GM23338 (cell line): ENCODE measurements at regions not wholly inside any gene's neighbourhood (a gene's known extent, or its start where the extent isn't known, plus 50 kb on each side); places are given as distances from the start of the nearest gene placed in this dataset.
A peak's percentile ranks its signal among the peaks of the same experiment; 100 is the strongest.

Experiments used
- ATAC-seq: fragments of 200-7000 bp; cut with Tn5 transposase; 3 replicates; pipeline ENCODE4 v1.9.1; 2020
- DNase-seq: peaks from one replicate; pipeline ENCODE4 v3.0.0-alpha.2; 2015; ENCODE audit warnings: low spot score
- H2AFZ ChIP-seq: fragments of 200-600 bp; sonication (generic); 2 replicates; pipeline ENCODE4 v1.8.0; 2016; ENCODE audit warnings: antibody characterized with exemption, mild to moderate bottlenecking, moderate library complexity
- H3F3A ChIP-seq: fragments of 200-600 bp; sonication (generic); replicated peaks from 2 replicates; pipeline ENCODE4 v1.8.0; 2017; ENCODE audit warnings: antibody characterized with exemption, mixed run types, low read depth
- H3K27ac ChIP-seq: fragments of 200-600 bp; sonication (generic); 2 replicates; pipeline ENCODE4 v1.6.1; 2016; ENCODE audit warnings: low read depth
- H3K27me3 ChIP-seq: fragments of 200-600 bp; sonication (generic); 2 replicates; pipeline ENCODE4 v1.8.0; 2016; ENCODE audit warnings: mild to moderate bottlenecking, mixed run types, moderate library complexity; ENCODE audit not compliant: insufficient read depth
- H3K36me3 ChIP-seq: fragments of 200-600 bp; sonication (generic); 2 replicates; pipeline ENCODE4 v1.8.0; 2016; ENCODE audit warnings: mild to moderate bottlenecking; ENCODE audit not compliant: insufficient read depth
- H3K4me1 ChIP-seq: fragments of 200-600 bp; sonication (generic); 2 replicates; pipeline ENCODE4 v1.8.0; 2016; ENCODE audit warnings: mild to moderate bottlenecking, moderate library complexity; ENCODE audit not compliant: insufficient read depth
- H3K4me2 ChIP-seq: fragments of 200-600 bp; sonication (generic); 2 replicates; pipeline ENCODE4 v1.7.1; 2017; ENCODE audit warnings: mixed run types
- H3K4me3 ChIP-seq: fragments of 200-600 bp; sonication (generic); 2 replicates; pipeline ENCODE4 v1.6.1; 2016; ENCODE audit warnings: mixed run types
- H3K79me2 ChIP-seq: fragments of 200-600 bp; sonication (generic); replicated peaks from 2 replicates; pipeline ENCODE4 v1.8.0; 2017; ENCODE audit warnings: mild to moderate bottlenecking; ENCODE audit not compliant: insufficient read depth
- H3K9me2 ChIP-seq: fragments of 200-600 bp; sonication (generic); 2 replicates; pipeline ENCODE4 v1.8.0; 2017; ENCODE audit not compliant: insufficient read depth
- H4K20me1 ChIP-seq: fragments of 200-600 bp; sonication (generic); replicated peaks from 2 replicates; pipeline ENCODE4 v1.8.0; 2017; ENCODE audit warnings: mild to moderate bottlenecking; ENCODE audit not compliant: insufficient read depth
- H3K27ac Mint-ChIP-seq: 2 replicates; pipeline ENCODE4 v1.8.0; 2020; ENCODE audit warnings: inconsistent platforms, mild to moderate bottlenecking, moderate library complexity, mixed read lengths
- H3K27me3 Mint-ChIP-seq: 3 replicates; pipeline ENCODE4 v1.8.0; 2022; ENCODE audit warnings: low read depth, mild to moderate bottlenecking, moderate library complexity, mixed read lengths, inconsistent platforms; ENCODE audit not compliant: insufficient read depth, poor library complexity
- H3K36me3 Mint-ChIP-seq: 3 replicates; pipeline ENCODE4 v1.8.0; 2021; ENCODE audit warnings: low read depth, mild to moderate bottlenecking, inconsistent platforms, moderate library complexity, mixed read lengths
- H3K4me1 Mint-ChIP-seq: 3 replicates; pipeline ENCODE4 v1.8.0; 2020; ENCODE audit warnings: mild to moderate bottlenecking, inconsistent platforms, mixed read lengths
- H3K4me3 Mint-ChIP-seq: 3 replicates; pipeline ENCODE4 v1.8.0; 2021; ENCODE audit warnings: moderate library complexity, mild to moderate bottlenecking, inconsistent platforms, mixed read lengths
- H3K9me3 Mint-ChIP-seq: 3 replicates; pipeline ENCODE4 v1.8.0; 2020; ENCODE audit warnings: moderate library complexity, mild to moderate bottlenecking, inconsistent platforms, mixed read lengths
- CREB1 ChIP-seq: fragments of 250-450 bp; sonication (Bioruptor Pico); IDR thresholded peaks from 2 replicates; pipeline ENCODE4 v1.5.0; 2020; ENCODE audit warnings: low read depth, mild to moderate bottlenecking, moderate library complexity
- ETS1 ChIP-seq: IDR thresholded peaks from 2 replicates; pipeline ENCODE4 v1.6.1; 2016; ENCODE audit warnings: antibody characterized with exemption
- EZH2phosphoT487 ChIP-seq: fragments of 200-600 bp; sonication (generic); IDR thresholded peaks from one replicate; pipeline ENCODE4 v1.8.1; 2018; ENCODE audit warnings: antibody characterized with exemption; ENCODE audit not compliant: unreplicated experiment
- JUNB ChIP-seq: IDR thresholded peaks from one replicate; pipeline ENCODE4 v1.6.1; 2016; ENCODE audit warnings: antibody characterized with exemption; ENCODE audit not compliant: unreplicated experiment
- REST ChIP-seq: IDR thresholded peaks from one replicate; pipeline ENCODE4 v1.6.1; 2018; ENCODE audit warnings: antibody characterized with exemption; ENCODE audit not compliant: unreplicated experiment
- ZNF114 ChIP-seq: fragments of 250-450 bp; sonication (Bioruptor Pico); IDR thresholded peaks from 2 replicates; pipeline ENCODE4 v1.5.0; 2020; ENCODE audit warnings: mild to moderate bottlenecking, moderate library complexity
- ZNF331 ChIP-seq: fragments of 250-450 bp; sonication (Bioruptor Pico); IDR thresholded peaks from 2 replicates; pipeline ENCODE4 v1.5.0; 2020; ENCODE audit warnings: low read depth, mild to moderate bottlenecking, moderate library complexity
- ZNF462 ChIP-seq: fragments of 250-450 bp; sonication (Bioruptor Pico); IDR thresholded peaks from 2 replicates; pipeline ENCODE4 v1.5.0; 2020; ENCODE audit warnings: mild to moderate bottlenecking, moderate library complexity

GRCh38 chr6:87938287-87938686, 109.4 kb upstream of the SPACA1 start:
- Histone ChIP-seq H3K36me3 (no peaks in the 10 kb centered on the region), H2AFZ (peak overlapping the region; percentile 3; the same call in 1 of the 2 replicates), H3K4me2 (no peak overlapping the region), H4K20me1 (no peaks in the 10 kb centered on the region), H3F3A (no peaks in the 10 kb centered on the region), H3K79me2 (no peaks in the 10 kb centered on the region), H3K27ac (no peak overlapping the region), H3K4me3 (no peak overlapping the region), H3K4me1 (peaks cover 11% of the 10 kb centered on the region), H3K9me2 (peaks cover 10% of the 10 kb centered on the region), H3K27me3 (no peaks in the 10 kb centered on the region)
- ATAC-seq (peak; percentile 82), DNase-seq (peak; percentile 15)
- Mint-ChIP-seq H3K9me3 (no peaks in the 10 kb centered on the region; the same call in 2 of the 3 replicates), H3K4me1 (peaks cover 17% of the 10 kb centered on the region), H3K36me3 (no peaks in the 10 kb centered on the region), H3K4me3 (no peak overlapping the region), H3K27me3 (no peaks in the 10 kb centered on the region), H3K27ac (no peak overlapping the region; the same call in 1 of the 2 replicates)
- TF ChIP-seq ZNF331 (CRISPR knock-in tag) (no peak), REST (no peak), JUNB (no peak), ZNF462 (no peak), ETS1 (no peak), CREB1 (CRISPR knock-in tag) (no peak), EZH2phosphoT487 (no peak), ZNF114 (CRISPR knock-in tag) (no peak)
